ENCODE measurements at regions not wholly inside any gene's neighbourhood (a gene's known extent, or its start where the extent isn't known, plus 50 kb on each side); places are given as distances from the start of the nearest gene placed in this dataset.

- Histone ChIP-seq H3K4me3 (ENCODE audit: low read length) (no peak overlapping the region), H3K27ac (ENCODE audit: low read length) (no peak overlapping the region)
Measured at GRCh38 chr7:41096917-41097316, 606.0 kb downstream of the INHBA start.

GRCh38 chr7:41093141-41093540 is 609.7 kb downstream of the INHBA start:
- H3K9me3 ChIP-seq (ENCODE audit: insufficient read depth, low read depth, low read length): no peaks in the 10 kb centered on the region
- H3K27me3 ChIP-seq (ENCODE audit: insufficient read depth, low read length): no peaks in the 10 kb centered on the region
- no peaks in the 10 kb centered on the region for H3K4me1 ChIP-seq (ENCODE audit: insufficient read depth, low read length)
- no peak overlapping the region for H3K27ac ChIP-seq (ENCODE audit: low read length)
- no peak overlapping the region for H3K4me3 ChIP-seq (ENCODE audit: low read length)
- no peaks in the 10 kb centered on the region for H3K36me3 ChIP-seq (ENCODE audit: insufficient read depth, low read depth, low read length)
- H3K9ac ChIP-seq (ENCODE audit: low read depth, low read length): no peak overlapping the region

More at GRCh38 chr7:41096917-41097316, 606.0 kb downstream of the INHBA start:
- Histone ChIP-seq H3K9ac (ENCODE audit: low read depth, low read length) (no peak overlapping the region), H3K36me3 (ENCODE audit: insufficient read depth, low read depth, low read length) (no peaks in the 10 kb centered on the region), H3K27me3 (ENCODE audit: insufficient read depth, low read length) (no peaks in the 10 kb centered on the region), H3K4me1 (ENCODE audit: insufficient read depth, low read length) (no peaks in the 10 kb centered on the region), H3K9me3 (ENCODE audit: insufficient read depth, low read depth, low read length) (no peaks in the 10 kb centered on the region)

- Histone ChIP-seq H3K9me3 (ENCODE audit: insufficient read depth, low read depth, low read length) (no peaks in the 10 kb centered on the region), H3K27me3 (ENCODE audit: insufficient read depth, low read length) (no peaks in the 10 kb centered on the region), H3K4me3 (ENCODE audit: low read length) (no peak overlapping the region), H3K4me1 (ENCODE audit: insufficient read depth, low read length) (0 out of 2 replicates have a peak, but pooled peaks cover 2% of the 10 kb centered on the region), H3K36me3 (ENCODE audit: insufficient read depth, low read depth, low read length) (no peaks in the 10 kb centered on the region), H3K27ac (ENCODE audit: low read length) (no peak overlapping the region), H3K9ac (ENCODE audit: low read depth, low read length) (no peak overlapping the region)
Measured at GRCh38 chr7:41085244-41085643, 617.6 kb downstream of the INHBA start.

GRCh38 chr7:41084381-41084780 is 618.5 kb downstream of the INHBA start:
- Histone ChIP-seq H3K36me3 (ENCODE audit: insufficient read depth, low read depth, low read length) (no peaks in the 10 kb centered on the region), H3K9ac (ENCODE audit: low read depth, low read length) (no peak overlapping the region), H3K9me3 (ENCODE audit: insufficient read depth, low read depth, low read length) (no peaks in the 10 kb centered on the region), H3K27ac (ENCODE audit: low read length) (no peak overlapping the region), H3K27me3 (ENCODE audit: insufficient read depth, low read length) (no peaks in the 10 kb centered on the region), H3K4me3 (ENCODE audit: low read length) (no peak overlapping the region), H3K4me1 (ENCODE audit: insufficient read depth, low read length) (0 out of 2 replicates have a peak, but pooled peaks cover 2% of the 10 kb centered on the region)

GRCh38 chr7:41069635-41070034 is 633.3 kb downstream of the INHBA start:
- no peaks in the 10 kb centered on the region for H3K36me3 ChIP-seq (ENCODE audit: insufficient read depth, low read depth, low read length)
- no peaks in the 10 kb centered on the region for H3K4me1 ChIP-seq (ENCODE audit: insufficient read depth, low read length)
- no peaks in the 10 kb centered on the region for H3K27me3 ChIP-seq (ENCODE audit: insufficient read depth, low read length)
- H3K9ac ChIP-seq (ENCODE audit: low read depth, low read length): no peak overlapping the region
- H3K4me3 ChIP-seq (ENCODE audit: low read length): no peak overlapping the region
- H3K9me3 ChIP-seq (ENCODE audit: insufficient read depth, low read depth, low read length): no peaks in the 10 kb centered on the region
- no peak overlapping the region for H3K27ac ChIP-seq (ENCODE audit: low read length)

GRCh38 chr7:41067576-41067975 is 635.3 kb downstream of the INHBA start:
- no peaks in the 10 kb centered on the region for H3K4me1 ChIP-seq (ENCODE audit: insufficient read depth, low read length)
- no peaks in the 10 kb centered on the region for H3K36me3 ChIP-seq (ENCODE audit: insufficient read depth, low read depth, low read length)
- H3K4me3 ChIP-seq (ENCODE audit: low read length): no peak overlapping the region
- no peak overlapping the region for H3K9ac ChIP-seq (ENCODE audit: low read depth, low read length)
- H3K27me3 ChIP-seq (ENCODE audit: insufficient read depth, low read length): no peaks in the 10 kb centered on the region
- no peaks in the 10 kb centered on the region for H3K9me3 ChIP-seq (ENCODE audit: insufficient read depth, low read depth, low read length)
- no peak overlapping the region for H3K27ac ChIP-seq (ENCODE audit: low read length)

- Histone ChIP-seq H3K27ac (ENCODE audit: low read length) (no peak overlapping the region), H3K9ac (ENCODE audit: low read depth, low read length) (no peak overlapping the region), H3K36me3 (ENCODE audit: insufficient read depth, low read depth, low read length) (no peaks in the 10 kb centered on the region), H3K4me1 (ENCODE audit: insufficient read depth, low read length) (no peaks in the 10 kb centered on the region), H3K9me3 (ENCODE audit: insufficient read depth, low read depth, low read length) (no peaks in the 10 kb centered on the region), H3K27me3 (ENCODE audit: insufficient read depth, low read length) (peaks cover 9% of the 10 kb centered on the region), H3K4me3 (ENCODE audit: low read length) (no peak overlapping the region)
Measured at GRCh38 chr7:41065663-41066062, 637.2 kb downstream of the INHBA start.

GRCh38 chr7:41063116-41063515 is 639.8 kb downstream of the INHBA start:
- H3K27ac ChIP-seq (ENCODE audit: low read length): no peak overlapping the region
- no peaks in the 10 kb centered on the region for H3K36me3 ChIP-seq (ENCODE audit: insufficient read depth, low read depth, low read length)
- peaks cover 29% of the 10 kb centered on the region for H3K27me3 ChIP-seq (ENCODE audit: insufficient read depth, low read length)
- H3K9ac ChIP-seq (ENCODE audit: low read depth, low read length): no peak overlapping the region
- peaks cover 6% of the 10 kb centered on the region; the same call in 1 of the 2 replicates for H3K4me1 ChIP-seq (ENCODE audit: insufficient read depth, low read length)
- H3K4me3 ChIP-seq (ENCODE audit: low read length): no peak overlapping the region
- H3K9me3 ChIP-seq (ENCODE audit: insufficient read depth, low read depth, low read length): no peaks in the 10 kb centered on the region

- H3K9ac ChIP-seq (ENCODE audit: low read depth, low read length): no peak overlapping the region
- no peak overlapping the region for H3K27ac ChIP-seq (ENCODE audit: low read length)
- H3K4me1 ChIP-seq (ENCODE audit: insufficient read depth, low read length): peaks cover 6% of the 10 kb centered on the region; the same call in 1 of the 2 replicates
- no peaks in the 10 kb centered on the region for H3K9me3 ChIP-seq (ENCODE audit: insufficient read depth, low read depth, low read length)
- no peak overlapping the region for H3K4me3 ChIP-seq (ENCODE audit: low read length)
- H3K36me3 ChIP-seq (ENCODE audit: insufficient read depth, low read depth, low read length): no peaks in the 10 kb centered on the region
- H3K27me3 ChIP-seq (ENCODE audit: insufficient read depth, low read length): peaks cover 33% of the 10 kb centered on the region
Measured at GRCh38 chr7:41060796-41061195, 642.1 kb downstream of the INHBA start.

- no peak overlapping the region for H3K4me3 ChIP-seq (ENCODE audit: low read length)
- H3K4me1 ChIP-seq (ENCODE audit: insufficient read depth, low read length): peaks cover 9% of the 10 kb centered on the region
- H3K36me3 ChIP-seq (ENCODE audit: insufficient read depth, low read depth, low read length): no peaks in the 10 kb centered on the region
- no peaks in the 10 kb centered on the region for H3K9me3 ChIP-seq (ENCODE audit: insufficient read depth, low read depth, low read length)
- H3K27me3 ChIP-seq (ENCODE audit: insufficient read depth, low read length): peaks cover 33% of the 10 kb centered on the region
- H3K9ac ChIP-seq (ENCODE audit: low read depth, low read length): no peak overlapping the region
- H3K27ac ChIP-seq (ENCODE audit: low read length): no peak overlapping the region
Measured at GRCh38 chr7:41059796-41060195, 643.1 kb downstream of the INHBA start.

GRCh38 chr7:41058986-41059741 is 643.7 kb downstream of the INHBA start:
- Histone ChIP-seq H3K9me3 (ENCODE audit: insufficient read depth, low read depth, low read length) (no peaks in the 10 kb centered on the region), H3K27ac (ENCODE audit: low read length) (no peak overlapping the region), H3K27me3 (ENCODE audit: insufficient read depth, low read length) (peaks cover 33% of the 10 kb centered on the region), H3K4me3 (ENCODE audit: low read length) (no peak overlapping the region), H3K9ac (ENCODE audit: low read depth, low read length) (no peak overlapping the region), H3K4me1 (ENCODE audit: insufficient read depth, low read length) (peaks cover 14% of the 10 kb centered on the region), H3K36me3 (ENCODE audit: insufficient read depth, low read depth, low read length) (no peaks in the 10 kb centered on the region)

GRCh38 chr7:41054960-41055661 is 647.8 kb downstream of the INHBA start:
- no peaks in the 10 kb centered on the region for H3K9me3 ChIP-seq (ENCODE audit: insufficient read depth, low read depth, low read length)
- no peaks in the 10 kb centered on the region for H3K36me3 ChIP-seq (ENCODE audit: insufficient read depth, low read depth, low read length)
- no peak overlapping the region for H3K4me3 ChIP-seq (ENCODE audit: low read length)
- peaks cover 18% of the 10 kb centered on the region for H3K4me1 ChIP-seq (ENCODE audit: insufficient read depth, low read length)
- no peak overlapping the region for H3K9ac ChIP-seq (ENCODE audit: low read depth, low read length)
- H3K27ac ChIP-seq (ENCODE audit: low read length): no peak overlapping the region
- H3K27me3 ChIP-seq (ENCODE audit: insufficient read depth, low read length): peaks cover 19% of the 10 kb centered on the region

Measured in iPS-20b (cell line).